ENCODE measurements at regions not wholly inside any gene's neighbourhood (a gene's known extent, or its start where the extent isn't known, plus 50 kb on each side); places are given as distances from the start of the nearest gene placed in this dataset.

GRCh38 chr4:4788573-4788972 lies 70.9 kb upstream of the MSX1 start:
- no peaks in the 10 kb centered on the region for H3K27me3 ChIP-seq
- H3K9me3 ChIP-seq, result no peaks in the 10 kb centered on the region
- intact Hi-C loops (cut with DNase I), result no loop called here
- no peak overlapping the region for H3K27ac ChIP-seq
- no peaks in the 10 kb centered on the region for H3K4me1 ChIP-seq (ENCODE audit: insufficient read depth)
- TF ChIP-seq EP300 (IDR thresholded peaks at IDR 0.05), result no peak
- TF ChIP-seq CTCF (IDR thresholded peaks at IDR 0.05), result no peak
- TF ChIP-seq POLR2A (IDR thresholded peaks at IDR 0.05), result no peak
- no peak for DNase-seq
- H3K4me3 ChIP-seq, result no peak overlapping the region
- H3K36me3 ChIP-seq, result no peaks in the 10 kb centered on the region

GRCh38 chr4:4787421-4787820 lies 72.0 kb upstream of the MSX1 start:
- Histone ChIP-seq H3K4me3 (no peak overlapping the region), H3K36me3 (no peaks in the 10 kb centered on the region), H3K4me1 (ENCODE audit: insufficient read depth) (no peaks in the 10 kb centered on the region), H3K27me3 (no peaks in the 10 kb centered on the region), H3K27ac (no peak overlapping the region), H3K9me3 (no peaks in the 10 kb centered on the region)
- 85 to 88% (median 87%) methylated on average over 3 of the region's 3 CpGs for WGBS, 3 donors
- DNase-seq, result no peak
- intact Hi-C loops (cut with DNase I), result no loop called here
- TF ChIP-seq EP300 (IDR thresholded peaks at IDR 0.05) (no peak), CTCF (IDR thresholded peaks at IDR 0.05) (no peak), POLR2A (IDR thresholded peaks at IDR 0.05) (no peak)

- Histone ChIP-seq H3K4me1 (ENCODE audit: insufficient read depth) (no peaks in the 10 kb centered on the region), H3K27ac (no peak overlapping the region), H3K36me3 (no peaks in the 10 kb centered on the region), H3K9me3 (no peaks in the 10 kb centered on the region), H3K4me3 (no peak overlapping the region), H3K27me3 (no peaks in the 10 kb centered on the region)
- no peak for DNase-seq
- intact Hi-C loops (cut with DNase I), result no loop called here
- WGBS, 3 donors, result 73 to 81% (median 75%) methylated on average over 5 of the region's 5 CpGs
- TF ChIP-seq CTCF (IDR thresholded peaks at IDR 0.05) (no peak), POLR2A (IDR thresholded peaks at IDR 0.05) (no peak), EP300 (IDR thresholded peaks at IDR 0.05) (no peak)
Measured at GRCh38 chr4:4784379-4784778, 75.1 kb upstream of the MSX1 start.

GRCh38 chr4:4783847-4784246 lies 75.6 kb upstream of the MSX1 start:
- no peaks in the 10 kb centered on the region for H3K36me3 ChIP-seq
- H3K27ac ChIP-seq, result no peak overlapping the region
- H3K4me1 ChIP-seq (ENCODE audit: insufficient read depth), result no peaks in the 10 kb centered on the region
- 85 to 87% (median 86%) methylated on average over 8 of the region's 8 CpGs for WGBS, 3 donors
- intact Hi-C loops (cut with DNase I), result no loop called here
- no peak overlapping the region for H3K4me3 ChIP-seq
- TF ChIP-seq EP300 (IDR thresholded peaks at IDR 0.05) (no peak), POLR2A (IDR thresholded peaks at IDR 0.05) (no peak), CTCF (IDR thresholded peaks at IDR 0.05) (no peak)
- no peaks in the 10 kb centered on the region for H3K27me3 ChIP-seq
- no peak for DNase-seq
- no peaks in the 10 kb centered on the region for H3K9me3 ChIP-seq

- H3K4me1 ChIP-seq (ENCODE audit: insufficient read depth), result no peaks in the 10 kb centered on the region
- H3K4me3 ChIP-seq, result no peak overlapping the region
- TF ChIP-seq EP300 (IDR thresholded peaks at IDR 0.05) (no peak), POLR2A (IDR thresholded peaks at IDR 0.05) (no peak), CTCF (IDR thresholded peaks at IDR 0.05) (no peak)
- intact Hi-C loops (cut with DNase I), result no loop called here
- DNase-seq, result no peak
- H3K27ac ChIP-seq, result no peak overlapping the region
- H3K36me3 ChIP-seq, result no peaks in the 10 kb centered on the region
- 78 to 83% (median 82%) methylated on average over 8 of the region's 8 CpGs for WGBS, 3 donors
- H3K27me3 ChIP-seq, result no peaks in the 10 kb centered on the region
- no peaks in the 10 kb centered on the region for H3K9me3 ChIP-seq
Measured at GRCh38 chr4:4782969-4783368, 76.5 kb upstream of the MSX1 start.

Measured in ovary (tissue), 7 donors.